Activated T-cell treated with anti-CD3 and anti-CD28 coated beads for 1 hour (primary cell): ENCODE measurements at regions not wholly inside any gene's neighbourhood (a gene's known extent, or its start where the extent isn't known, plus 50 kb on each side); places are given as distances from the start of the nearest gene placed in this dataset.
"Not testable (repeated sequence)": the region's sequence is repeated elsewhere in the genome, so short reads cannot be mapped to it uniquely, and the experiment has no call there.

ENCODE experiments used
- DNase-seq: peaks from one replicate; pipeline ENCODE4 v3.0.0-alpha.2; 2020; ENCODE audit warnings: low read depth

- DNase-seq: no peak
These were observed 109.3 kb downstream of the THBS2 start for GRCh38 chr6:169144356-169144755.

GRCh38 chr6:169142538-169142844 lies 111.2 kb downstream of the THBS2 start:
- no peak for DNase-seq

GRCh38 chr6:169141671-169142537 lies 111.7 kb downstream of the THBS2 start:
- no peak for DNase-seq

DNA sequence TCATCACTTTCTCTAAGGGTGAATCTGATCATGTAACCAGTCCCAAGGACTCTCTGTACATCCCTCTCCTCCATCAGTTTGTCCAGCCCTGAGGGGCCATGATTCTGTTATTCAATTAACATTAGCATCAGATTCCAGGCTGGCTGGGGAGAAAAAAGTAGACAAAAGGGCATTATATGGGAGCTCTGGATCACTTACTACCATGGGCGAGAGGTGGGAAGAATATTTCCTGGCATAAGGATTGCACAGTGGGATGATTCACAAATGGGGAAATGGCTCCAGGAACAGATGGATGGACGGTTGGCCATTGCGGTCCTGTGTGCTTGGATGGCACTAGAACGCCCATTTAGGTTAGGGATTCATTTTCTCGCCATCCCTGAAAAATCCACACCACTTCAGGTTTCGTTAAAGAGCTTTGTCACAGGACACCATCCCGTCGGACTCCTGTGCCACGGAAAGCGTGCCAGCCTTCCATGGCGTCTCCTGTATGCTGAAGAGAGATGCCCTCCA lies 112.6 kb downstream of the THBS2 start:
- DNase-seq: no peak

DNA sequence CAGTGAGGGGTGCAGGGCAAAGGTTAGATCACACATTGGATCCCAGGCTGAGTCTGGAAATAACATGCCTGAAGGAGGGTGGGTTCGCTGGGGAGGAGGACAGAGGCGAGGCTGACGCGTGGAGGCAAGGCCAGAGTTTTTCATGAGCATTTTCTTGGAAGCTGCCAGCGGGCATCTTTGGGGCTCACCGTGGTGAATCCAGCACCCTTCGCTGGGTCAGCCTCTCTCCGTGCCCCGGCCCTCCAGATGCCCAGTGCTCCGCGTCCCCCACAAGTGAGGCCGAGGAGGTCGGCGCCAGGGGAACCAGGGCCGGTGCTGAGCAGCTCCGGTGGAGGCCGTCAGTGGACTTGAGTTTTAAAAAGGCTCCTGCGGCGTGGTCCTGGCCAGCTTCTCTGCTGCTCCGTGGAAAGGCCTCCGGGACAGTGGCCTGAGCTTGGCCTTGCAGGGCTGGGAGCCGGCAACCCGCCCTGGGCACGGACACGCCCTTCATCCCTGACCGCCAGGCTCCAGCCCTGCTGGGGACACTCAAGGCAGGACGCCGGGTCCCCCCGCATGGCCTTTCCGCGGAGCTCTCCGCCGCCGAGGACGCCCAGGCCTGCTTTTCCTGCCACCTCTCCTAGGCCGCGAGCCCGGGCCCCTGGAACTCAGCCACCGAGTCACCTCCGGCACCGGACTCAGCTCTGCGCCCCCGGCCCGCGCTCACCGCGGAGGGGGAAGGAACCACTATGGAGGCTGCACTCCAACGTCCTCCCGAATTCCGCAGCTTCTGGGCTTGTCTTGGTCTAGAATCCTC lies 114.3 kb downstream of the THBS2 start:
- no peak for DNase-seq

DNA sequence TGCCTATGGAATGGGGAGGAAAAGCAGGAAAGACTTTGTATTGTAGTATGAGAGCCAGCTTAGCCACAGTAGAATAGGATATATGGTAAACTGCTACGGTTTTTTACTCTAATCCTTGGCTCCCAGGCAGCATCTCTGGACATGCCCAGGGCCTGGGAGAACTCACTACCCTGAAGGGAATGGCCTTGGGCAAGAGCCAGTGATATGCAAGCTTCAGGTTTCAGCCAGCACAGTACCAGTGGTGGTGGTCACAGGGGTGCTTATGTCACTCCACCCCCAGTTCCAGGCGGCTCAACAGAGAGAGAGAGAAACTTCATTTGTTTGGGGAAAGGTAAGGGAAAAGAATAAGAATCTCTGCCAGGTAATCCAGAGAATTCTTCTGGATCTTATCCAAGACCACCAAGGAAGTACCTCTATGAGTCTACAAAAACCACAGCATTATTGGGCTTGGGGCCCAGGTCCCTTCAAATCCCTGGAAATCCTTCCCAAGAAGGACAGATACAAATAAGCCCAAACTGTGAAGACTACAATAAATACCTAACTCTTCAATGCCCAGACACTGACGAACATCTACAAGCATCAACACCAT lies 121.2 kb downstream of the THBS2 start:
- no peak for DNase-seq

DNA sequence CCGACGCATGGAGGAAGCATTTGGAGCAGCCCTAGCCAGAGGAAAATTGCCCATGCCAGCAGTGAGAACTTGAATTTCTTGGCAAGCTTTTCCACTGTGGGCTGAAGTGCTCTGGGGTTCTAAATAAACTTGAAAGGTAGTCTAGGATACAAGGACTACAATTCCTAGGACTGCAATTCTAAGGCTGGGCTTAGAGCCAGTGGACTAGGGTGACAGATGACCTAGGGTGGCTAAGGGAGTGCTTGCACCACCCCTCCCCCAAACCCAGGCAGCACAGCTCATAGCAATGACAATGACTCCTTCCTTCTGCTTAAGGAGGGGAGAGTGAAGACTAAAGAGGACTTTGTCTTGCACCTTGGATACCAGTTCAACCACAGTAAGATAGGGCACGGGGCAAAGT lies 122.3 kb downstream of the THBS2 start:
- DNase-seq: no peak

DNA sequence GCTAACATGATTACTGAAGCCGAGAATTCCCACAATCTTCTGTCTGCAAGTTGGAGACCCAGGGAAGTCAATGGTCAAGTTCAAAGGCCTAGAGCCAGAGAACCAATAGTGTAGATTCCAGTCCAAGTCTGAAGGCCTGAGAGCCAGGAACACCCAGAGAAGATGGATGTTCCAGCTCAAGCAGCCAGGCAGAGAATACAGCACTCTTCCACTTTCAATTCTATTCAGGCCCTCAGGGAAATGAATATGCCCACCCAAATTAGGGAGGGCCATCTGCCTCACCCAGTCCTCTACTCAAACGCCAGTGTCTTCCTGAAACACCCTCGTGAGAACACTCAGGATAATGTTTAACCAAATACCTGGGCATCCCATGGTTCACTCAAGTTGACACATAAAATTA lies 123.5 kb downstream of the THBS2 start:
- no peak for DNase-seq

DNA sequence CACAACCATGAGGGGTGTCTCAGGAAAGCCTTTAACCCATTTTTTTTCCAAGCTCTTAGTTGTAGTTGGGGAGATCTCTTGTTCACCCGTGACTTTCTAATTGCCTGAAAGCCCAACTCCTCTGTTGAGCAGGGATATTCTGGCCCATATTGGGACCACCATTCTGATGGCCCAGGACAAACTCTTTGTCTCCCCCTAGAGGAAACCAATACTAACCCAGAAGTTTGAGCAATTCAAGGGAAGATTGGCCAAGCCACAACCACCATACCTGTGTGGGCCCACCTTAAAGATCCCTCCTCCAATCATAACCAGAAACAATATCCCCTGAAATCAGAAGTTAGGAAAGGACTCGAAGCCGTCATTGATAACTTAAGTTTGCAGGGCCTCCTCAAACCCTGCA lies 132.6 kb downstream of the THBS2 start:
- DNase-seq: no peak

DNA sequence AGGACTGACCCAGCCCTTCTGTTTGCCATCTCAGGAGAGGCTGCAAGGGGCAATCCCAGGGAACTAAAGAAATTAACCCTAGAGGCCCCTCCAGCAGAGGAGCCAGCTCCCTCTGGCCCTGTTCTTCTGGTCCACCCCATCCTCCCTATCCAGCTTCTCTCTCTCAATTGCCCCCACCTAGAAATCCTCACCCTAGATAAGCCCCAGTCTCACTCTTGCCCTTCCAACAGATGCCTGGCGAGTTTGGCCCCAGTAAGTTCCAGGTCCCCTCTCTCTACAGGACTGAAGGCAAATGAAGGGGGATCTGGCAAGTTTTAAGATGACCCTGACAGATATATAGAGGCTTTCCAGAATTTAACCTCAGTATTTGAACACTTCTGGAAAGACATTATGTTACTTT lies 134.0 kb downstream of the THBS2 start:
- no peak for DNase-seq

DNA sequence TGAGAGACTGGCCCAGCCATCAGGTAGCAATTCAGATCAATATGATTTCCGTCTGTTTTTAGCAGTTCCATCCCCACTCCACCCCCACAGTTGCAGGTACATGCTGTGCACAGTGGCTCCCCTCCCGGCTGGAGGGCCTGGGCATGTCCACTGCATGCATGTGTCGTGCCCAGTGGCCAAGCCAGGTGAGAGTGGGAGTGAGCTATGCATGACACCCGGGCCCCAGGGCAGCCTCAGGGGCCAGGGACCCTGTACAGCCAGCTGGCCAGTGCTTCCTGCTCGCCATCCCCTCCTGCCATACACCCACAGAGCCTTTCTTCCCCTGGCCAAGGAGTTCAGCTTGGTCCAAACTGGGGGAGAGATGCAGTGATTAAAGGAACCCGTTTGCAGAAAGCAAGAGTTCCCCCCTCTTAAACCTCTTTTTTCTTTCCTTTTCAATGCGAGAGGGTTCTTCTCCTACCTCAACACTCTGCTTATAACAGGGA lies 135.3 kb downstream of the THBS2 start:
- DNase-seq: no peak

GRCh38 chr6:169117663-169118062 lies 136.0 kb downstream of the THBS2 start:
- DNase-seq: no peak

DNA sequence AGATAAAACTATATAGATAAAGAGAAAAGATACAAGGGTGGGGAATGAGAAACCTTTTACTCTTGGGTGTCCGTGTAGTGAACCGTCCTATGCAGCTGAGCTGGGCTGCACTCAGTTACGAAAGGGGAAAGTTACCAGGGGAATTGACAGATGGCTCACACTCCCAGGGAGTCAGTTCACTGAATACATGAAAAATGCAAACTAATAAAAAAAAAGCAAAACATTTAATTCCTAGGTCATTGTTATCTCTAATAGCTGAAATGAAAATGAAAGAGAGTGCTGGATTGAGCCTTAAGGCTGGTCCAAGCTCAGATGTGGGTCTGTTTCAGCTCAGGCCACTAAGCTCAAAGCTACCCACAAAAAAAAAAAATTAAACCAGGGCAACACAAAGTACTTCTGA lies 138.0 kb downstream of the THBS2 start:
- no peak for DNase-seq

DNA sequence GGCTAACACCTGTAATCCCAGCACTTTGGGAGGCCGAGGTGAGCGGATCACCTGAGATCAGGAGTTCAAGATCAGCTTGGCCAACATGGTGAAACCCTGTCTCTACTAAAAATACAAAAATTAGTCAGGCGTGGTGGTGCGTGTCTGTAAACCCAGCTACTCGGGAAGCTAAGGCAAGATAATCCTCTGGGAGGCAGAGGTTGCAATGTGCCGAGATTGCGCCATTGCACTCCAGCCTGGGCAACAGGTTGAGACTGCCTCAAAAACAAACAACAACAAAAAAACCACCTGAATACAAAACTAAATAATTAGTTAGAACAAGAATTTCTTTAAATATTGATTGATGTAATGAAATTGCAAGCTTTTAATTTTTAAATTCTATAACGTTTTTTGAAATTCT lies 139.0 kb downstream of the THBS2 start:
- DNase-seq: not testable (repeated sequence)

DNA sequence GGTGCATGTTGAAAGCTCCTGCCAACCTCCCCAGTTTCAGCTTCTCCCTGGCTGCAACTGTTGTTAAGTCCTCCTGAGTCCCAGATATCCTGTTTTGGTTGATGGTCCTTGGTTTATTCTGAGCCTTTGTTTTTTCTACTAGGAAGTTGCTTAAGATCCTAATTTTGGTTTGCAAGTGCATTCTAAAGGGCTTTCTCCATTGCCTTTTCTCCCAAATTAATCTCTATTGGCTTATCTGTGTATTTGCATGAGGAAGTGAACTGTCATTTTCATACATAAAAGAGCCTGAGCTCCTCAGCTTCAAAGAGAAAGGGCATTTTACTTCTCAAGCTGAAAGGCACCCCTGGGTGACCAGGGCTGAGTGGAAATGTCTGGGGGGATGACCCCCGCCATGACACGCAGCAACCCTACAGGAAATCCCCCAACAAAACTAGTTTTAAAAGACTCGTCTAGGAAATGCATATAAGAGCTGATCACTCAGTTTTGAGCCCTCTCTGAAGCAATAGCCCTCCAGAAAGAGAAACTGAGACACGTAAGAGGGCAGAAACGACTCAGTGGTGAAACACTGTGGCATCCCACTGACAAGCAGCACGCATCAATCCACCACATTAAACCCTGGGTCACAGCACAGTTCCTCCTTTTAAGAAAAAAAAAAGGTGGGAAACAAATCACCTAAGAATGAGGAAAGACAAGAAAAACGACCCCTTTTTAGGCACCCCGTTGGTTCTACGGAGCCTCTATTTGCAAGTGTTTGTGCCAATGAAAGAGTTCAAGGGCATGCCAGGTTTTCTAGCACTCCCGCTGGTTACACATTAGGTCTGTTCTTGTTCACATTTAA lies 140.9 kb downstream of the THBS2 start:
- DNase-seq: no peak

DNA sequence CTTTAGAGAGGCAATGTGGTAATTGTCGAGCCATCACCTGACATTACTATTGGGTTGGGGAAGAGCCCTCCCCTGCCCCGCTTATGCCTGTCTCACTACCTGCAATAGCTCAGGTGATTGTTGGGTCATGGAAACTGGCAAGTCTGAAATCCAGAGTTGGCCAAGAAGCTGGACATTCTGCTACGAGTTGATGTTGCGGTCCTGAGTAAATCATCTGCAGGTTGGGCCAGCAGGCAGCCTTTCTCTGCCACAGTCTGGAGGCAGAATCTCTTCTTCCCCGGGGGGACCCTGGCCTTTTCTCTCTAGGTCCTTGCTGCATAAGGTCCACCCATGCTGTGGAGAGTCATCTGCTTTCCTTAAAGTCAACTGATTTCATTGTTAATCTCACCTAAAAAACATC lies 142.4 kb downstream of the THBS2 start:
- no peak for DNase-seq

GRCh38 chr6:169109411-169110220 lies 144.0 kb downstream of the THBS2 start:
- no peak for DNase-seq

GRCh38 chr6:169108753-169109152 lies 144.9 kb downstream of the THBS2 start:
- DNase-seq: no peak

- DNase-seq: no peak
These were observed 147.5 kb downstream of the THBS2 start for GRCh38 chr6:169106176-169106575.

GRCh38 chr6:169101981-169102380 lies 151.7 kb downstream of the THBS2 start:
- no peak for DNase-seq
